Right lobe of liver (tissue), 6 donors: ENCODE measurements at regions not wholly inside any gene's neighbourhood (a gene's known extent, or its start where the extent isn't known, plus 50 kb on each side); places are given as distances from the start of the nearest gene placed in this dataset.
"Not testable (repeated sequence)": the region's sequence is repeated elsewhere in the genome, so short reads cannot be mapped to it uniquely, and the experiment has no call there.

Experiments
- ATAC-seq, 4 donors: fragments of 200-7000 bp; cut with Tn5 transposase; one replicate each; pipeline ENCODE4 v1.9.1; 2020; ENCODE audit warnings: mild to moderate bottlenecking in 4 of 4, moderate library complexity in 4 of 4
- DNase-seq, 3 donors: peaks; one replicate each; pipeline ENCODE4 v3.0.0-alpha.2; 2020
- H3K27ac ChIP-seq, 3 donors: fragments of 200-600 bp; one replicate each; pipeline ENCODE4 v1.8.0; 2022
- H3K27me3 ChIP-seq, 2 donors: fragments of 200-600 bp; one replicate each; pipeline ENCODE4 v1.8.0; 2022
- H3K36me3 ChIP-seq, 4 donors: fragments of 200-600 bp; sonication (generic) in 1 of 4; one replicate each; pipeline versions ENCODE4 v1.5.1 to v1.8.0; 2017 to 2022; ENCODE audit warnings: control low read depth in 1 of 4
- H3K4me1 ChIP-seq, 4 donors: fragments of 200-600 bp; sonication (generic) in 1 of 4; one replicate each; pipeline versions ENCODE4 v1.5.1 to v1.8.0; 2017 to 2022; ENCODE audit warnings: control low read depth in 1 of 4
- H3K4me3 ChIP-seq, 3 donors: fragments of 200-600 bp; one replicate each; pipeline ENCODE4 v1.8.0; 2022
- H3K9me3 ChIP-seq, 4 donors: fragments of 200-600 bp; sonication (generic) in 1 of 4; one replicate each; pipeline versions ENCODE4 v1.5.1 to v1.8.0; 2017 to 2022; ENCODE audit warnings: control low read depth in 1 of 4
- POLR2A ChIP-seq: fragments of 450-650 bp; IDR thresholded peaks from one replicate; pipeline ENCODE4 v1.6.1; 2017; ENCODE audit warnings: antibody characterized with exemption, mild to moderate bottlenecking
- WGBS: methylation state at CpG from one replicate; pipeline ENCODE4 v1.1.6; 2018; ENCODE audit warnings: low coverage, low lambda C conversion rate; ENCODE audit not compliant: insufficient coverage; ENCODE audit errors: missing lambda C conversion rate; 5-methylcytosine and 5-hydroxymethylcytosine counted together
- intact Hi-C, 2 donors: fragments of 100-400 bp; cut with DNase I; formaldehyde crosslinking; loops; one replicate each; pipeline versions ENCODE4 v1.11.2 to v1.14.1; 2022
- TF ChIP-seq, protein P1 (sequence below), 4 donors: fragments of 200-600 bp in 3 of 4; fragments of 450-650 bp in 1 of 4; IDR thresholded peaks; one replicate each; pipeline versions ENCODE4 v1.5.1 to v1.8.0; 2016 to 2022; ENCODE audit warnings: antibody characterized with exemption in 4 of 4, mild to moderate bottlenecking in 2 of 4
- donor health status: DM: no; HTN: yes; CAD: no.
- donor health status: DM: no; HTN: no; CAD: no.
- donor health status: DM: no; HTN: no; CAD: no.
- donor health status: DM: no; HTN: yes; CAD: no.
- donor health status: DM: no; HTN: yes; CAD: no.

DNA sequence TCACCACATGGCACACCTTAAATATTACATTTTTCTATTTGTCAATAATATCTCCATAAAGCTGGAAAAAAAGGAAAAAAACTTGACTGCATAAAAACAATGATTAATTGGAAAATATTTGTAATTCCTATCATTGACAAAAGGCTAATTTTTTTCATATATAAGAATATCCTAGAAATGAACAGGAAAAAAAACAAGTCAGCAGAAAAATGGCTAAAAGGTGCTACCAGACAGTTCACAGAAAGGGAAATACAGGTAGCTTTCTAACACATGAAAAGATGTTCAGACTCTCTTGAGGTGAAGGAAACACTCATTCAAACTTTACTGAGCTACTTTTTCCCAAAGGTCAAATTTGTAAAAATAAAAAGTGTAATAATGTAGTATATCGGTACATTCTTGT is 104.1 kb upstream of the SCAF8 start:
- no peaks in the 10 kb centered on the region for H3K9me3 ChIP-seq
- TF ChIP-seq, protein P1, sequence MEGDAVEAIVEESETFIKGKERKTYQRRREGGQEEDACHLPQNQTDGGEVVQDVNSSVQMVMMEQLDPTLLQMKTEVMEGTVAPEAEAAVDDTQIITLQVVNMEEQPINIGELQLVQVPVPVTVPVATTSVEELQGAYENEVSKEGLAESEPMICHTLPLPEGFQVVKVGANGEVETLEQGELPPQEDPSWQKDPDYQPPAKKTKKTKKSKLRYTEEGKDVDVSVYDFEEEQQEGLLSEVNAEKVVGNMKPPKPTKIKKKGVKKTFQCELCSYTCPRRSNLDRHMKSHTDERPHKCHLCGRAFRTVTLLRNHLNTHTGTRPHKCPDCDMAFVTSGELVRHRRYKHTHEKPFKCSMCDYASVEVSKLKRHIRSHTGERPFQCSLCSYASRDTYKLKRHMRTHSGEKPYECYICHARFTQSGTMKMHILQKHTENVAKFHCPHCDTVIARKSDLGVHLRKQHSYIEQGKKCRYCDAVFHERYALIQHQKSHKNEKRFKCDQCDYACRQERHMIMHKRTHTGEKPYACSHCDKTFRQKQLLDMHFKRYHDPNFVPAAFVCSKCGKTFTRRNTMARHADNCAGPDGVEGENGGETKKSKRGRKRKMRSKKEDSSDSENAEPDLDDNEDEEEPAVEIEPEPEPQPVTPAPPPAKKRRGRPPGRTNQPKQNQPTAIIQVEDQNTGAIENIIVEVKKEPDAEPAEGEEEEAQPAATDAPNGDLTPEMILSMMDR (IDR thresholded peaks at IDR 0.05), result no peak
- TF ChIP-seq POLR2A, result no peak
- H3K4me1 ChIP-seq, result no peaks in the 10 kb centered on the region
- H3K27ac ChIP-seq, result no peak overlapping the region
- intact Hi-C loops, result no loop called here
- 92% methylated on average over 1 of the region's 1 CpG for WGBS
- no peak for DNase-seq
- no peak overlapping the region for H3K4me3 ChIP-seq
- no peak for ATAC-seq
- H3K36me3 ChIP-seq, result no peaks in the 10 kb centered on the region
- H3K27me3 ChIP-seq, result no peaks in the 10 kb centered on the region

DNA sequence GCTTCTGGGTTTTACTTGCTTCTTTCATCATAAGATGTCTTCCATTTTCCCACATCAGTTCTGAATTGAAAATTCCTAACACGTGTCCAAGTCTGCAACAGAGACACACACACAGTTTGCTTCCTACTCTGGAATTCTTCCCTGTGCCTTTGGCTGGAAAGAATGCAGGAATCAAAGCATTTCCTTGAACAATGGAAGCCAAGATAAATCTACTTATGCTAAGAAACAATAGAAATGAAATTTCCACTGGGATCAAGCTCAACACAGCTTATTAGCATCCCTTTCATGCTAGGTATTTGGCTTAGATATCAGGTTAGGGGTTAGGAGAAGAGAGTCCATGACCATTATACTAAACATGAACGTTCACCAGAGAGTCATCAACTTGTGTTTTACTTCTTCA is 101.1 kb upstream of the SCAF8 start:
- DNase-seq (no peak), ATAC-seq (no peak)
- Histone ChIP-seq H3K27ac (no peak overlapping the region), H3K27me3 (no peaks in the 10 kb centered on the region), H3K4me1 (no peaks in the 10 kb centered on the region), H3K36me3 (no peaks in the 10 kb centered on the region), H3K4me3 (no peak overlapping the region), H3K9me3 (no peaks in the 10 kb centered on the region)
- TF ChIP-seq POLR2A, result no peak
- TF ChIP-seq, protein P1 (IDR thresholded peaks at IDR 0.05), result no peak
- 32% methylated on average over 2 of the region's 2 CpGs for WGBS
- intact Hi-C loops, result no loop called here

DNA sequence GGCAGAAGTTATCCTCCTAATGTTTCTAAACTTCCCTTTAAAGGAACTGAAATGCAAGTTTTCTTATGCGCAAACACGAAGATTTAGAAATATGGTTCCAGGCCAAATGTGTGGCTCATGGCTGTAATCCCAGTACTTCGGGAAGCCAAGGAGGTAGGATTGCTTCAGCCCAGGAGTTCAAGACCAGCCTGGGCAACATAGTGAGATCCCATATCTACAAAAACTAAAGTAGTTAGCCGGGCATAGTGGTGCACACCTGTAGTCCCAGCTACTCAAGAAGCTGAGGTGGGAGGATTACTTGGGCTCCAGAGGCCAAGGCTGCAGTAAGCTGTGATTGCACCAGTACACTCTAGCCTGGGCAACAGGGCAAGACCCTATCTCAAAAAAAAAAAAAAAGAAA is 95.8 kb upstream of the SCAF8 start:
- no peak for TF ChIP-seq POLR2A
- TF ChIP-seq, protein P1 (IDR thresholded peaks at IDR 0.05), result no peak
- H3K36me3 ChIP-seq, result no peaks in the 10 kb centered on the region
- H3K4me1 ChIP-seq, result no peaks in the 10 kb centered on the region
- no peak for DNase-seq
- intact Hi-C loops, result no loop called here
- no peak overlapping the region for H3K27ac ChIP-seq
- WGBS, result 83% methylated on average over 3 of the region's 4 CpGs
- no peak overlapping the region for H3K4me3 ChIP-seq
- H3K9me3 ChIP-seq, result no peaks in the 10 kb centered on the region
- H3K27me3 ChIP-seq, result no peaks in the 10 kb centered on the region
- ATAC-seq, result no peak

DNA sequence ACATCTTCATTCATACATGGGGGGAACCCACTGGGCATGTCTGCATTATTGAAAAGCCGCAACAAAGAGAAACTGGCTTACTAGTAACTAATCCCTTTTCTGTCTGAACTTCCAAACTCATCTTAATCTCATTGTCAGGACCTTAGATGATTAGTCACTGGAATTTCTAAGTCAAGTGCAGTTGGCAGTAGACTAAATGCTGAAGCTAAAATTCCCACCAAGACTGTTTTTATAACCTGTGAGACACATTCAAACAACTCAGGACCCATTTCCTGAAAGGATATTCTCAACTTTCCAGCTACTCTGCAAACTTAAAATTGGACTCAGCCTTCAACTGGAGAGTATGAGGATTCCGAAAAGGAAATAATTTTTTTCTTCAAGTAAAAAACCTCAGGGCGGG is 94.8 kb upstream of the SCAF8 start:
- DNase-seq (no peak), ATAC-seq (peak; percentile 24 to 73 (median 34))
- intact Hi-C loops, result no loop called here
- WGBS, result 74% methylated on average over 3 of the region's 3 CpGs
- no peak overlapping the region for H3K4me3 ChIP-seq
- H3K4me1 ChIP-seq, result no peaks in the 10 kb centered on the region
- H3K27ac ChIP-seq, result no peak overlapping the region
- H3K27me3 ChIP-seq, result no peaks in the 10 kb centered on the region
- TF ChIP-seq, protein P1 (IDR thresholded peaks at IDR 0.05), result no peak
- no peak for TF ChIP-seq POLR2A
- no peaks in the 10 kb centered on the region for H3K9me3 ChIP-seq
- no peaks in the 10 kb centered on the region for H3K36me3 ChIP-seq

DNA sequence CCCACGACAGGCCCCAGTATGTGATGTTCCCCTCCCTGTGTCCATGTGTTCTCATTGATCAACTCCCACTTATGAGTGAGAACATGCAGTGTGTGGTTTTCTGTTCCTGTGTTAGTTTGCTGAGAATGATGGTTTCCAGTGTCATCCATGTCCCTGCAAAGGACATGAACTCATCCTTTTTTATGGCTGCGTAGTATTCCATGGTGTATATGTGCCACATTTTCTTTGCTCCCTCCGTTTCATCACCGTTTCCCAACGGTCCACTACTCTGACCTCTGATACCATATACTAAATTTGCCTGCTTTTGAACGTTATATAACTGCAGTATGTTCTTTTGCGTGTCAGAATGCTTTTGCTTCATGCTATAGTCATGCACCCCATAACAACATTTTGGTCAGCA is 94.0 kb upstream of the SCAF8 start:
- H3K36me3 ChIP-seq, H3K4me3 ChIP-seq, H3K27ac ChIP-seq, DNase-seq, H3K4me1 ChIP-seq, intact Hi-C loops, ATAC-seq, H3K9me3 ChIP-seq, H3K27me3 ChIP-seq: not testable (repeated sequence)
- 76% methylated on average over 6 of the region's 7 CpGs for WGBS
